HG03045 (cell line): ENCODE measurements at regions not wholly inside any gene's neighbourhood (a gene's known extent, or its start where the extent isn't known, plus 50 kb on each side); places are given as distances from the start of the nearest gene placed in this dataset.

Source experiments
- ATAC-seq: cut with Tn5 transposase; IDR thresholded peaks from one replicate; pipeline ENCODE4 v1.9.1; 2021; ENCODE audit warnings: mild to moderate bottlenecking, moderate library complexity; ENCODE audit not compliant: unreplicated experiment

- no peak for ATAC-seq
Observed at GRCh38 chr2:30310371-30310770, 79.0 kb downstream of the LBH start.

GRCh38 chr2:30310955-30311354 lies 79.6 kb downstream of the LBH start:
- peak; percentile 69 for ATAC-seq

- ATAC-seq, result no peak
Observed at GRCh38 chr2:30311711-30312110, 80.4 kb downstream of the LBH start.

- no peak for ATAC-seq
Observed at GRCh38 chr2:30312916-30313315, 81.6 kb downstream of the LBH start.

GRCh38 chr2:30314981-30315380 lies 83.6 kb downstream of the LBH start:
- ATAC-seq, result no peak

- ATAC-seq, result no peak
Observed at GRCh38 chr2:30315391-30316063, 84.2 kb downstream of the LBH start.

- ATAC-seq, result no peak
Observed at GRCh38 chr2:30316408-30316807, 85.1 kb downstream of the LBH start.

- ATAC-seq, result no peak
Observed at GRCh38 chr2:30318987-30319782, 87.9 kb downstream of the LBH start.

GRCh38 chr2:30321466-30321865 lies 90.1 kb downstream of the LBH start:
- ATAC-seq, result no peak

- no peak for ATAC-seq
Observed at GRCh38 chr2:30323499-30323898, 92.2 kb downstream of the LBH start.

GRCh38 chr2:30324245-30324908 lies 93.0 kb downstream of the LBH start:
- ATAC-seq, result no peak

GRCh38 chr2:30325600-30326328 lies 94.4 kb downstream of the LBH start:
- ATAC-seq, result no peak

GRCh38 chr2:30326497-30326896 lies 95.2 kb downstream of the LBH start:
- no peak for ATAC-seq

GRCh38 chr2:30331038-30331437 lies 99.7 kb downstream of the LBH start:
- no peak for ATAC-seq

GRCh38 chr2:30331869-30332268 lies 100.5 kb downstream of the LBH start:
- ATAC-seq, result no peak

- ATAC-seq, result no peak
Observed at GRCh38 chr2:30332791-30333453, 101.6 kb downstream of the LBH start.

- ATAC-seq, result no peak
Observed at GRCh38 chr2:30334762-30335363, 103.5 kb downstream of the LBH start.

- no peak for ATAC-seq
Observed at GRCh38 chr2:30336084-30336483, 104.8 kb downstream of the LBH start.

- ATAC-seq, result peak; percentile 89
Observed at GRCh38 chr2:30336978-30337841, 105.9 kb downstream of the LBH start.
